Kidney (tissue), 13 donors: ENCODE measurements at regions not wholly inside any gene's neighbourhood (a gene's known extent, or its start where the extent isn't known, plus 50 kb on each side); places are given as distances from the start of the nearest gene placed in this dataset.

Source experiments
- DNase-seq, 5 donors: peaks; one replicate each; pipeline ENCODE4 v3.0.0-alpha.2; 2013 to 2020
- FAIRE-seq: peaks from 2 replicates; lab custom pipeline; 2012; peaks lifted over from hg19 to GRCh38; lab: Jason Lieb, UNC
- H3K27ac ChIP-seq, 2 donors: one replicate each; pipeline ENCODE4 v1.7.0; 2013; ENCODE audit warnings: low read depth in 2 of 2, low read length in 2 of 2, inconsistent platforms in 1 of 2
- H3K27me3 ChIP-seq: one replicate; pipeline ENCODE4 v1.7.1; 2013; ENCODE audit warnings: low read length, inconsistent platforms; ENCODE audit not compliant: control insufficient read depth, insufficient read depth
- H3K36me3 ChIP-seq, 3 donors: one replicate each; pipeline versions ENCODE4 v1.7.0 to v1.7.1; 2013; ENCODE audit warnings: low read length in 3 of 3, control low read depth in 1 of 3, inconsistent platforms in 1 of 3; ENCODE audit not compliant: insufficient read depth in 3 of 3, control insufficient read depth in 2 of 3
- H3K4me1 ChIP-seq, 3 donors: one replicate each; pipeline versions ENCODE4 v1.7.0 to v1.7.1; 2013; ENCODE audit warnings: low read length in 3 of 3, inconsistent platforms in 1 of 3, low read depth in 1 of 3; ENCODE audit not compliant: control insufficient read depth in 2 of 3, insufficient read depth in 2 of 3
- H3K4me3 ChIP-seq, 3 donors: one replicate each; pipeline versions ENCODE4 v1.7.0 to v1.8.1; 2013; ENCODE audit warnings: low read length in 3 of 3, control low read depth in 1 of 3, inconsistent platforms in 1 of 3
- H3K9ac ChIP-seq, 3 donors: one replicate each; pipeline versions ENCODE4 v1.7.0 to v1.7.1; 2013; ENCODE audit warnings: low read length in 3 of 3, control low read depth in 1 of 3, inconsistent platforms in 1 of 3
- H3K9me3 ChIP-seq, 3 donors: one replicate each; pipeline versions ENCODE4 v1.7.0 to v1.7.1; 2013; ENCODE audit warnings: low read length in 3 of 3, control low read depth in 1 of 3, inconsistent platforms in 1 of 3; ENCODE audit not compliant: control insufficient read depth in 2 of 3, insufficient read depth in 1 of 3
- CTCF ChIP-seq: IDR thresholded peaks from 3 replicates; pipeline ENCODE4 v1.5.1; 2012; ENCODE audit warnings: mild to moderate bottlenecking, moderate library complexity, borderline replicate concordance; ENCODE audit not compliant: insufficient read depth; ENCODE audit errors: extremely low read depth
- intact Hi-C: fragments of 100-400 bp; cut with DNase I; formaldehyde crosslinking; loops from one replicate; pipeline ENCODE4 v1.11.1; 2022
- donor health status: control.
- donor health status: control.
- donor health status: control.
- donor health status: control.
- donor health status: control.
- donor health status: DM: yes; HTN: yes; CAD: no.
- donor health status: Normal renal cell carcinoma (clear cell type).

- Histone ChIP-seq H3K36me3 (no peaks in the 10 kb centered on the region), H3K4me1 (no peaks in the 10 kb centered on the region), H3K9ac (no peak overlapping the region), H3K27me3 (no peaks in the 10 kb centered on the region), H3K27ac (no peak overlapping the region), H3K4me3 (no peak overlapping the region), H3K9me3 (no peaks in the 10 kb centered on the region)
- intact Hi-C loops, result no loop called here
- FAIRE-seq (no peak), DNase-seq (peak in 1 of 5 donors; percentile 7)
- TF ChIP-seq CTCF, result no peak
These were observed 2016.6 kb downstream of the MAT2B start for GRCh38 chr5:165521816-165522610.

- FAIRE-seq, result no peak
- Histone ChIP-seq H3K4me1 (no peaks in the 10 kb centered on the region), H3K36me3 (no peaks in the 10 kb centered on the region), H3K4me3 (no peak overlapping the region), H3K9ac (no peak overlapping the region), H3K27me3 (no peaks in the 10 kb centered on the region), H3K27ac (no peak overlapping the region), H3K9me3 (peaks cover 0 to 6% (median 0%) of the 10 kb centered on the region in 3 donors)
- intact Hi-C loops, result no loop called here
- TF ChIP-seq CTCF, result no peak
- DNase-seq, result no peak
These were observed 2019.9 kb downstream of the MAT2B start for GRCh38 chr5:165525271-165525670.

GRCh38 chr5:165526357-165526756, 2020.9 kb downstream of the MAT2B start:
- Histone ChIP-seq H3K36me3 (no peaks in the 10 kb centered on the region), H3K27ac (no peak overlapping the region), H3K27me3 (no peaks in the 10 kb centered on the region), H3K4me3 (no peak overlapping the region), H3K4me1 (no peaks in the 10 kb centered on the region), H3K9ac (no peak overlapping the region), H3K9me3 (peaks cover 0 to 6% (median 0%) of the 10 kb centered on the region in 3 donors)
- DNase-seq (no peak), FAIRE-seq (no peak)
- intact Hi-C loops, result no loop called here
- TF ChIP-seq CTCF, result no peak

DNA sequence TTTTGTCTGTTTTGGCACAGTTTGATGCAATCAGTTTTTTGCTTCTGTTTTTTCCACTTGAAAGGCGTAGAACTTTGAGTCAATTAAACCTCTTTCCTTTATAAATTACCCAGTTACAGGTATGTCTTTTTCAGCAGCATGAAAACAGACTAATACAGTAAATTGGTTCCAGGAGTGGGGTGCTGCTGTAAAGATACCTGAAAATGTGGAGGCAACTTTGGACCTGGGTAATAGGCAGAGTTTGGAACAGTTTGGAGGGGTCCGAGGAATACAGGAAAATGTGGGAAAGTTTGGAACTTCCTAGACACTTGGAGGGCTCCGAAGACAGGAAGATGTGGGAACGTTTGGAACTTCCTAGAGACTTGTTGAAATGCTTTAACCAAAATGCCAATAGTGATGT, 2022.2 kb downstream of the MAT2B start:
- DNase-seq (no peak), FAIRE-seq (no peak)
- no peaks in the 10 kb centered on the region for H3K36me3 ChIP-seq
- H3K9ac ChIP-seq, result no peak overlapping the region
- no peaks in the 10 kb centered on the region for H3K27me3 ChIP-seq
- H3K9me3 ChIP-seq, result peaks cover 0 to 6% (median 0%) of the 10 kb centered on the region in 3 donors
- H3K4me1 ChIP-seq, result no peaks in the 10 kb centered on the region
- H3K27ac ChIP-seq, result no peak overlapping the region
- intact Hi-C loops, result no loop called here
- no peak for TF ChIP-seq CTCF
- H3K4me3 ChIP-seq, result no peak overlapping the region
